H1 (cell line): ENCODE measurements at regions not wholly inside any gene's neighbourhood (a gene's known extent, or its start where the extent isn't known, plus 50 kb on each side); places are given as distances from the start of the nearest gene placed in this dataset.

Experiments
- GTF2F1 ChIP-seq: IDR thresholded peaks from 2 replicates; pipeline ENCODE4 v1.6.1; 2012; ENCODE audit warnings: low read depth, low read length, improper control_type of control experiment, borderline replicate concordance
- KDM4A ChIP-seq: IDR thresholded peaks from one replicate; pipeline ENCODE4 v1.7.1; 2012; ENCODE audit warnings: low read depth, mild to moderate bottlenecking, moderate library complexity, low read length, inconsistent platforms; ENCODE audit not compliant: severe bottlenecking

- no peak for TF ChIP-seq GTF2F1
- TF ChIP-seq KDM4A: no peak
Observed at GRCh38 chr10:2459713-2460112, 607.6 kb upstream of the PFKP start (continued).
